ENCODE measurements at regions not wholly inside any gene's neighbourhood (a gene's known extent, or its start where the extent isn't known, plus 50 kb on each side); places are given as distances from the start of the nearest gene placed in this dataset.

GRCh38 chr17:77894126-77894956 lies 64.2 kb upstream of the TNRC6C start:
- no peak for DNase-seq (ENCODE audit: extremely low read depth, low read depth, low spot score)

- no peak for DNase-seq (ENCODE audit: extremely low read depth, low read depth, low spot score)
Measured at GRCh38 chr17:77897741-77898301, 60.7 kb upstream of the TNRC6C start.

- DNase-seq (ENCODE audit: extremely low read depth, low read depth, low spot score): no peak
Measured at GRCh38 chr17:77898521-77899434, 59.7 kb upstream of the TNRC6C start.

GRCh38 chr17:77899498-77899897 lies 59.0 kb upstream of the TNRC6C start:
- no peak for DNase-seq (ENCODE audit: extremely low read depth, low read depth, low spot score)

GRCh38 chr17:77901481-77901880 lies 57.0 kb upstream of the TNRC6C start:
- DNase-seq (ENCODE audit: extremely low read depth, low read depth, low spot score): no peak

- DNase-seq (ENCODE audit: extremely low read depth, low read depth, low spot score): no peak
Measured at GRCh38 chr17:77905266-77905665, 53.2 kb upstream of the TNRC6C start.

GRCh38 chr17:77905766-77906165 lies 52.7 kb upstream of the TNRC6C start:
- DNase-seq (ENCODE audit: extremely low read depth, low read depth, low spot score): no peak

GRCh38 chr17:77906377-77906871 lies 52.1 kb upstream of the TNRC6C start:
- no peak for DNase-seq (ENCODE audit: extremely low read depth, low read depth, low spot score)

GRCh38 chr17:77907497-77908461 lies 50.7 kb upstream of the TNRC6C start:
- DNase-seq (ENCODE audit: extremely low read depth, low read depth, low spot score): no peak

- DNase-seq (ENCODE audit: extremely low read depth, low read depth, low spot score): no peak
Measured at GRCh38 chr17:77908501-77908900, 50.0 kb upstream of the TNRC6C start.

Data from glomerular endothelial cell (primary cell).